Left lung (tissue), 4 donors: ENCODE measurements at regions not wholly inside any gene's neighbourhood (a gene's known extent, or its start where the extent isn't known, plus 50 kb on each side); places are given as distances from the start of the nearest gene placed in this dataset.

Experiments
- ATAC-seq: fragments of 200-7000 bp; cut with Tn5 transposase; one replicate; pipeline ENCODE4 v1.9.1; 2020; ENCODE audit warnings: moderate library complexity
- DNase-seq, 4 donors: peaks; one replicate each; pipeline ENCODE4 v3.0.0-alpha.2; 2013 to 2020
- H3K27ac ChIP-seq, 2 donors: fragments of 200-600 bp; sonication (generic) in 1 of 2; one replicate each; pipeline versions ENCODE4 v1.5.0 to v1.8.0; 2020 to 2021
- H3K27me3 ChIP-seq, 2 donors: fragments of 200-600 bp; sonication (generic) in 1 of 2; one replicate each; pipeline versions ENCODE4 v1.5.0 to v1.8.0; 2020 to 2021
- H3K36me3 ChIP-seq, 2 donors: fragments of 200-600 bp; sonication (generic) in 1 of 2; one replicate each; pipeline versions ENCODE4 v1.5.0 to v1.8.0; 2020 to 2021
- H3K4me1 ChIP-seq, 2 donors: fragments of 200-600 bp; one replicate each; pipeline ENCODE4 v1.8.0; 2021
- H3K4me3 ChIP-seq, 2 donors: fragments of 200-600 bp; sonication (generic) in 1 of 2; one replicate each; pipeline versions ENCODE4 v1.5.0 to v1.8.0; 2020 to 2021; ENCODE audit warnings: mild to moderate bottlenecking in 1 of 2
- H3K9me3 ChIP-seq, 2 donors: fragments of 200-600 bp; sonication (generic) in 1 of 2; one replicate each; pipeline versions ENCODE4 v1.5.0 to v1.8.0; 2020 to 2021
- CTCF ChIP-seq, 2 donors: fragments of 200-600 bp; sonication (generic) in 1 of 2; IDR thresholded peaks; one replicate each; pipeline versions ENCODE4 v1.5.0 to v1.8.0; 2021; ENCODE audit warnings: antibody characterized with exemption in 2 of 2
- intact Hi-C, 2 donors: fragments of 100-400 bp; cut with DNase I; formaldehyde crosslinking; loops; one replicate each; pipeline versions ENCODE4 v1.11.2 to v1.14.2; 2022
- donor health status: DM: no; HTN: yes; CAD: no.
- donor health status: DM: no; HTN: no; CAD: no.

GRCh38 chr13:103557878-103558277 is 491.7 kb upstream of the SLC10A2 start:
- intact Hi-C loops: no loop called here
- Histone ChIP-seq H3K27me3 (no peaks in the 10 kb centered on the region), H3K36me3 (no peaks in the 10 kb centered on the region), H3K9me3 (peaks cover 0 to 6% of the 10 kb centered on the region in 2 donors), H3K4me3 (no peak overlapping the region), H3K4me1 (no peaks in the 10 kb centered on the region), H3K27ac (no peak overlapping the region)
- DNase-seq: no peak
- TF ChIP-seq CTCF (IDR thresholded peaks at IDR 0.05): no peak
- no peak for ATAC-seq

GRCh38 chr13:103556681-103557080 is 490.5 kb upstream of the SLC10A2 start:
- no peak for ATAC-seq
- H3K27me3 ChIP-seq: no peaks in the 10 kb centered on the region
- no peak for DNase-seq
- TF ChIP-seq CTCF (IDR thresholded peaks at IDR 0.05): no peak
- no peaks in the 10 kb centered on the region for H3K36me3 ChIP-seq
- intact Hi-C loops: no loop called here
- H3K27ac ChIP-seq: no peak overlapping the region
- H3K4me3 ChIP-seq: no peak overlapping the region
- no peaks in the 10 kb centered on the region for H3K4me1 ChIP-seq
- no peaks in the 10 kb centered on the region for H3K9me3 ChIP-seq

GRCh38 chr13:103547914-103548313 is 481.7 kb upstream of the SLC10A2 start:
- H3K27ac ChIP-seq: no peak overlapping the region
- DNase-seq (no peak), ATAC-seq (no peak)
- peaks cover 0 to 14% of the 10 kb centered on the region in 2 donors for H3K9me3 ChIP-seq
- no peak for TF ChIP-seq CTCF (IDR thresholded peaks at IDR 0.05)
- no peaks in the 10 kb centered on the region for H3K36me3 ChIP-seq
- no peaks in the 10 kb centered on the region for H3K27me3 ChIP-seq
- no peaks in the 10 kb centered on the region for H3K4me1 ChIP-seq
- intact Hi-C loops: no loop called here
- no peak overlapping the region for H3K4me3 ChIP-seq

DNA sequence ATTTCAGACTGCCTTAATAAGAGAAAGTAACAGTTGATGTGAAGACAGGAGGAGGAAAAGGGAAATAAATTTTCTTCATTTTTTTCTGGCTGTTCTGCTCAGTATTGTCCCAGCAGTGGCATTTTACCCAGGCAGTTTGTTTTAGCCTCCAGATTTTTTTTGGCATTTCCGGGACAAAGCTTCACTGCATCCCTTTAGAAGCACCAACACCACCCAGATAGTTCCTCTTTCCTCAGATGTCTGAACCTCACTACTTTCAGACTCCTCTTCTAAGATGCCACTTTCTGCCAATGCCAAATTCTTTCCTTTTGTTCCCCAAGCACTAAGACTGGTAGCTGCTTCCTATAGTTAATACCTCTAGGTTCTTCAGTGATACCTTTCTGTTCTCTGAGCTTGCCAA is 480.1 kb upstream of the SLC10A2 start:
- H3K4me3 ChIP-seq: no peak overlapping the region
- TF ChIP-seq CTCF (IDR thresholded peaks at IDR 0.05): no peak
- H3K9me3 ChIP-seq: peaks cover 0 to 21% of the 10 kb centered on the region in 2 donors
- ATAC-seq (no peak), DNase-seq (no peak)
- intact Hi-C loops: no loop called here
- no peaks in the 10 kb centered on the region for H3K36me3 ChIP-seq
- no peak overlapping the region for H3K27ac ChIP-seq
- H3K4me1 ChIP-seq: no peaks in the 10 kb centered on the region
- H3K27me3 ChIP-seq: no peaks in the 10 kb centered on the region

DNA sequence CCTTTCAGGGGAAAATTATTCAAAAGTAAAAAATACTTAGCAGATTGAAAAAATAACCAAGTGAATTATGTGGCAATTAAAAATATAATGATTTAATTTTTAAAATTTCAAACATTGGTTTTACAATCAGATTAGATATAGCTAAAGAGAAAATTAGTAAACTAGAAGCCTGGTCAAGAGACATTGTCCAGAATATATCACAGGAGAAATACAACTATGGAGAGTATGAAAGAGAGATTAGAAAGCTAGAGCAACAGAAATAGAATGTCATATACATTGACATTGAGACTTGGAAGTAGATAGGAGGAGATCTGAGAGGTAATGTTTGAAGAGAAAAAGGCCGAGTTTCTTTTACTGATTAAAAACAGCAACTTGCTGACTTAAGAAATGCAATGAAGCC is 476.4 kb upstream of the SLC10A2 start:
- no peak overlapping the region for H3K4me3 ChIP-seq
- TF ChIP-seq CTCF (IDR thresholded peaks at IDR 0.05): no peak
- no peak for DNase-seq
- ATAC-seq: no peak
- no peak overlapping the region for H3K27ac ChIP-seq
- intact Hi-C loops: no loop called here
- H3K27me3 ChIP-seq: no peaks in the 10 kb centered on the region
- H3K9me3 ChIP-seq: peaks cover 0 to 20% of the 10 kb centered on the region in 2 donors
- no peaks in the 10 kb centered on the region for H3K4me1 ChIP-seq
- H3K36me3 ChIP-seq: no peaks in the 10 kb centered on the region
